HCT116 (cell line): ENCODE measurements at regions not wholly inside any gene's neighbourhood (a gene's known extent, or its start where the extent isn't known, plus 50 kb on each side); places are given as distances from the start of the nearest gene placed in this dataset.

Source experiments
- ATAC-seq: fragments of 200-7000 bp; cut with Tn5 transposase; 2 replicates; pipeline ENCODE4 v1.9.1; 2020; ENCODE audit warnings: mild to moderate bottlenecking, moderate library complexity
- BruUV-seq: library from RNA; stranded (reverse); fragments of 400-500 nt; replicated peaks from 2 replicates; lab custom pipeline; 2021; lab: Mats Ljungman, UMichigan
- CTCF ChIA-PET: fragments of 300-600 bp; sonication (Branson Sonifier 250); formaldehyde crosslinking; loops from one replicate; lab custom pipeline; 2021; ENCODE audit warnings: antibody characterized with exemption; lab: Charles Lee
- POLR2A ChIA-PET: fragments of 300-600, 350-600 bp; sonication (Branson Sonifier 250); formaldehyde crosslinking; loops from one replicate; lab custom pipeline; 2021; ENCODE audit warnings: antibody characterized with exemption; lab: Charles Lee
- RAD21 ChIA-PET, 2 experiments: fragments of 300-600 bp; sonication (Branson Sonifier 250); formaldehyde crosslinking; loops; one replicate each; lab custom pipeline; 2023; ENCODE audit warnings: low total read pairs in 2 of 2; ENCODE audit not compliant: uncharacterized antibody in 2 of 2, unreplicated experiment in 2 of 2, low non-redundant PET in 1 of 2; lab: Charles Lee
- DNase-seq: peaks from one replicate; pipeline ENCODE4 v3.0.0-alpha.2; 2010; ENCODE audit warnings: low read depth, low spot score
- H2AFZ ChIP-seq: fragments of 200-600 bp; shearing (Covaris generic), sonication (generic); 2 replicates; pipeline ENCODE4 v1.6.1; 2017; ENCODE audit warnings: low read depth, mixed run types, mixed read lengths, antibody characterized with exemption, low read length; ENCODE audit not compliant: poor library complexity, severe bottlenecking
- H3K27ac ChIP-seq: 2 replicates; pipeline ENCODE4 v1.5.1; 2012; ENCODE audit warnings: low read depth, low read length
- H3K27me3 ChIP-seq: fragments of 200-600 bp; sonication (generic); 2 replicates; pipeline ENCODE4 v1.6.1; 2016; ENCODE audit warnings: mixed run types, low read length, mixed read lengths; ENCODE audit not compliant: insufficient read depth
- H3K36me3 ChIP-seq, 2 experiments: fragments of 200-500 bp in 1 of 2; fragments of 200-600 bp in 1 of 2; sonication (Bioruptor generic) in 1 of 2; sonication (generic) in 1 of 2; 2 replicates each; pipeline versions ENCODE4 v1.5.1 to v1.6.1; 2014 to 2016; ENCODE audit warnings: low read length in 2 of 2, inconsistent platforms in 1 of 2, mixed read lengths in 1 of 2, mixed run types in 1 of 2; ENCODE audit not compliant: insufficient read depth in 2 of 2, control insufficient read depth in 1 of 2
- H3K4me1 ChIP-seq, 2 experiments: fragments of 200-600 bp in 1 of 2; sonication (generic) in 1 of 2; 2 replicates each; pipeline versions ENCODE4 v1.5.1 to v1.6.1; 2012 to 2017; ENCODE audit warnings: low read length in 2 of 2, inconsistent platforms in 1 of 2, mild to moderate bottlenecking in 1 of 2, mixed read lengths in 1 of 2, mixed run types in 1 of 2, moderate library complexity in 1 of 2; ENCODE audit not compliant: insufficient read depth in 2 of 2, control insufficient read depth in 1 of 2
- H3K4me2 ChIP-seq: fragments of 200-600 bp; sonication (generic); 2 replicates; pipeline ENCODE4 v1.6.1; 2017; ENCODE audit warnings: mixed run types, low read length, mixed read lengths
- H3K4me3 ChIP-seq, 2 experiments: fragments of 200-600 bp in 1 of 2; sonication (generic) in 1 of 2; replicated peaks in 1 of 2; 2 replicates each; pipeline ENCODE4 v1.5.1; 2011 to 2016; ENCODE audit warnings: low read length in 2 of 2, control low read depth in 1 of 2, low read depth in 1 of 2, mild to moderate bottlenecking in 1 of 2, mixed read lengths in 1 of 2, mixed run types in 1 of 2
- H3K79me2 ChIP-seq: fragments of 200-600 bp; sonication (generic); 2 replicates; pipeline ENCODE4 v1.6.1; 2017; ENCODE audit warnings: mild to moderate bottlenecking, mixed run types, low read length, moderate library complexity, mixed read lengths; ENCODE audit not compliant: insufficient read depth
- H3K9ac ChIP-seq: fragments of 200-600 bp; sonication (generic); 2 replicates; pipeline ENCODE4 v1.6.1; 2016; ENCODE audit warnings: low read length, mixed read lengths
- H3K9me2 ChIP-seq: fragments of 200-600 bp; sonication (generic), shearing (Covaris generic); 2 replicates; pipeline ENCODE4 v1.6.1; 2017; ENCODE audit warnings: mixed run types, mild to moderate bottlenecking, moderate library complexity; ENCODE audit not compliant: insufficient read depth
- H3K9me3 ChIP-seq, 2 experiments: fragments of 200-500 bp in 1 of 2; fragments of 200-600 bp in 1 of 2; sonication (Bioruptor generic) in 1 of 2; sonication (generic) in 1 of 2; 2 replicates each; pipeline ENCODE4 v1.6.1; 2014 to 2017; ENCODE audit warnings: low read length in 2 of 2, mixed read lengths in 2 of 2, inconsistent platforms in 1 of 2, low read depth in 1 of 2, mild to moderate bottlenecking in 1 of 2, mixed run types in 1 of 2, moderate library complexity in 1 of 2; ENCODE audit not compliant: control insufficient read depth in 1 of 2, insufficient read depth in 1 of 2
- H4K20me1 ChIP-seq: fragments of 200-600 bp; sonication (generic), shearing (Covaris generic); 2 replicates; pipeline ENCODE4 v1.6.1; 2017; ENCODE audit warnings: mixed run types, mild to moderate bottlenecking, moderate library complexity; ENCODE audit not compliant: insufficient read depth
- EZH2phosphoT487 ChIP-seq: fragments of 200-600 bp; IDR thresholded peaks from 2 replicates; pipeline ENCODE4 v1.6.1; 2018; ENCODE audit warnings: antibody characterized with exemption, borderline replicate concordance
- SIN3A ChIP-seq: IDR thresholded peaks from 2 replicates; pipeline ENCODE4 v1.6.1; 2012; ENCODE audit warnings: low read depth
- SP1 ChIP-seq: IDR thresholded peaks from 2 replicates; pipeline ENCODE4 v1.6.1; 2012; ENCODE audit warnings: low read depth
- ZFX ChIP-seq: fragments of 450-650 bp; IDR thresholded peaks from 2 replicates; pipeline ENCODE4 v1.6.1; 2017
- intact Hi-C: fragments of 100-400 bp; cut with micrococcal nuclease; formaldehyde crosslinking; loops from 2 replicates; pipeline ENCODE4 v1.10.0; 2022
- TF ChIP-seq, protein P1 (sequence below), 3 experiments: fragments of 200-600 bp in 1 of 3; sonication (generic) in 1 of 3; IDR thresholded peaks in 2 of 3; conservative IDR thresholded peaks in 1 of 3; 2 replicates each; pipeline ENCODE4 v1.5.1; 2012 to 2017; ENCODE audit warnings: low read depth in 2 of 3, low read length in 2 of 3, antibody characterized with exemption in 1 of 3, borderline replicate concordance in 1 of 3, control low read depth in 1 of 3, mild to moderate bottlenecking in 1 of 3, mixed read lengths in 1 of 3, mixed run types in 1 of 3, moderate library complexity in 1 of 3; ENCODE audit not compliant: insufficient read depth in 1 of 3
- TF ChIP-seq, protein P2 (sequence below): IDR thresholded peaks from 2 replicates; pipeline ENCODE4 v1.6.1; 2011; ENCODE audit warnings: mild to moderate bottlenecking, low read length, moderate library complexity; ENCODE audit not compliant: insufficient replicate concordance; ENCODE audit errors: extremely low read depth
- TF ChIP-seq, protein P3 (sequence below): IDR thresholded peaks from 2 replicates; pipeline ENCODE4 v1.6.1; 2012; ENCODE audit warnings: low read depth

DNA sequence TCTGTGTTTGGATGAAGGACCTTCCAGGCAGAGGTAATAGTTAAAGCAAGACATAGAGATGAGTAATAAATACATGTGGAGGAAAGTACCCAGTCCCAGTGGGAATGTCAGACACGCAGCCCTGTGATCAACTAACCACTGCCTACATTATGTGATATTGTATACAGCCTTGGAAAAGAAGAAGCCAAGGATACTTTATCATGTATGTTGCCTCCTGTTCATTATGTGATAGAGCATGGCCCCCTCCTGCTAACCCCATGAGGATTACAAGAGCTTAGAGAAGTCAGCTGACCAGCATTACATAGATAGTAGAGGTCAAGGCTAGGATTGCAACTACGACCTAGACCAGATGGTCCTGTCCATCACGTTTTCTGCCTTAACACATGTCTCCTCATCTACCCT is 497.0 kb upstream of the TNC start (continued):
- TF ChIP-seq, protein P1, sequence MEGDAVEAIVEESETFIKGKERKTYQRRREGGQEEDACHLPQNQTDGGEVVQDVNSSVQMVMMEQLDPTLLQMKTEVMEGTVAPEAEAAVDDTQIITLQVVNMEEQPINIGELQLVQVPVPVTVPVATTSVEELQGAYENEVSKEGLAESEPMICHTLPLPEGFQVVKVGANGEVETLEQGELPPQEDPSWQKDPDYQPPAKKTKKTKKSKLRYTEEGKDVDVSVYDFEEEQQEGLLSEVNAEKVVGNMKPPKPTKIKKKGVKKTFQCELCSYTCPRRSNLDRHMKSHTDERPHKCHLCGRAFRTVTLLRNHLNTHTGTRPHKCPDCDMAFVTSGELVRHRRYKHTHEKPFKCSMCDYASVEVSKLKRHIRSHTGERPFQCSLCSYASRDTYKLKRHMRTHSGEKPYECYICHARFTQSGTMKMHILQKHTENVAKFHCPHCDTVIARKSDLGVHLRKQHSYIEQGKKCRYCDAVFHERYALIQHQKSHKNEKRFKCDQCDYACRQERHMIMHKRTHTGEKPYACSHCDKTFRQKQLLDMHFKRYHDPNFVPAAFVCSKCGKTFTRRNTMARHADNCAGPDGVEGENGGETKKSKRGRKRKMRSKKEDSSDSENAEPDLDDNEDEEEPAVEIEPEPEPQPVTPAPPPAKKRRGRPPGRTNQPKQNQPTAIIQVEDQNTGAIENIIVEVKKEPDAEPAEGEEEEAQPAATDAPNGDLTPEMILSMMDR (IDR thresholded peaks at IDR 0.05 in 2 of 3, conservative IDR thresholded peaks at IDR 0.05 in 1 of 3; ENCODE audit: borderline replicate concordance in 1 of 3, insufficient read depth in 1 of 3, low read depth in 2 of 3, low read length in 2 of 3) = no peak
- TF ChIP-seq EZH2phosphoT487 (no peak), ZFX (no peak), SP1 (no peak)

DNA sequence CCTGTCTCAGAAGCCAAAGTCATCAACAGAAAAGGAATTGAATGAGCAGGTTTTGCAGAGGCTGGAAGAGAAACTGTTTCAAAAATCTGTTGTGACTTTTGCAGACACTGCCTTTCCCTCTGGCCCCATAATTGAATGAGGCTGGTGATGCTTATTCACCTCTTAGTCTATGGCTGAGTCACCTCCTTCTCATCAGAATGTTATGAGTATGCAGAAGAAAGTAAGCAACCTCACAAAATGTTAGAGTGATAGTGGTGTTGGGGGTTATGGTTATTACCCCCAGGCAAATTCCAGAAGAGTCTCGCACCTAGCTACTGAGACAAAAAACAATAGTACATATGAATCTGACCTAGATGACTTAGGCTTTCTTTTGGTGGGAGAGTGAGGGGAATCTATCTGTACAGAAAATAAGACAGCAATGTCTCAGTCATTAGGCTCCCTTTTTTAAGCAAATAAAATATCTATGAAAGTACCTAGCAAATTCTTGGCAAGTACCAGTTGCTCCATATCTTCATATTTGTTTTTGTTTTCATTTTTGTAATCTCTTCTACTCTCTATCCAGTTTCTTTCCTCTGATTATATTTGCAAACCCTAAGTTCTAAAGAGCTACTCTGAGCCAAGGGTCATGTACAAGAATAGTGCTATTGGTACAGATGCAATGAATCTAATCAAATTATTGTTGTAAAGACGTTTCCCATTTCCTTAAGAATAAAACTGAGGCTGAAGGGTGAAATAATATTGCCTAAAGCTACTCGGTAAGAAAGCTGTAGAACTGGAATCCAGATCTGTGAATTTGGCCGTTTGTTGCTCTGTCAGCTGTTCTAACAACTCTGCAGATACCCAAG is 498.1 kb upstream of the TNC start:
- no peaks in the 10 kb centered on the region for H3K79me2 ChIP-seq
- CTCF ChIA-PET = no interaction called here
- BruUV-seq = no TSS peak
- POLR2A ChIA-PET = no interaction called here
- no peaks in the 10 kb centered on the region; a peak in 1 of 4 replicates for H3K36me3 ChIP-seq
- RAD21 ChIA-PET = no interaction called here
- no peaks in the 10 kb centered on the region for H3K9me2 ChIP-seq
- peaks cover 33% of the 10 kb centered on the region; the same call in 1 of the 2 replicates for H3K27me3 ChIP-seq
- H3K27ac ChIP-seq = no peak overlapping the region
- H3K9me3 ChIP-seq = no peaks in the 10 kb centered on the region
- H3K4me1 ChIP-seq = no peaks in the 10 kb centered on the region
- H2AFZ ChIP-seq = no peak overlapping the region
- no peak overlapping the region for H3K4me3 ChIP-seq
- TF ChIP-seq, protein P2, sequence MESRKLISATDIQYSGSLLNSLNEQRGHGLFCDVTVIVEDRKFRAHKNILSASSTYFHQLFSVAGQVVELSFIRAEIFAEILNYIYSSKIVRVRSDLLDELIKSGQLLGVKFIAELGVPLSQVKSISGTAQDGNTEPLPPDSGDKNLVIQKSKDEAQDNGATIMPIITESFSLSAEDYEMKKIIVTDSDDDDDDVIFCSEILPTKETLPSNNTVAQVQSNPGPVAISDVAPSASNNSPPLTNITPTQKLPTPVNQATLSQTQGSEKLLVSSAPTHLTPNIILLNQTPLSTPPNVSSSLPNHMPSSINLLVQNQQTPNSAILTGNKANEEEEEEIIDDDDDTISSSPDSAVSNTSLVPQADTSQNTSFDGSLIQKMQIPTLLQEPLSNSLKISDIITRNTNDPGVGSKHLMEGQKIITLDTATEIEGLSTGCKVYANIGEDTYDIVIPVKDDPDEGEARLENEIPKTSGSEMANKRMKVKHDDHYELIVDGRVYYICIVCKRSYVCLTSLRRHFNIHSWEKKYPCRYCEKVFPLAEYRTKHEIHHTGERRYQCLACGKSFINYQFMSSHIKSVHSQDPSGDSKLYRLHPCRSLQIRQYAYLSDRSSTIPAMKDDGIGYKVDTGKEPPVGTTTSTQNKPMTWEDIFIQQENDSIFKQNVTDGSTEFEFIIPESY = no peak
- TF ChIP-seq, protein P3, sequence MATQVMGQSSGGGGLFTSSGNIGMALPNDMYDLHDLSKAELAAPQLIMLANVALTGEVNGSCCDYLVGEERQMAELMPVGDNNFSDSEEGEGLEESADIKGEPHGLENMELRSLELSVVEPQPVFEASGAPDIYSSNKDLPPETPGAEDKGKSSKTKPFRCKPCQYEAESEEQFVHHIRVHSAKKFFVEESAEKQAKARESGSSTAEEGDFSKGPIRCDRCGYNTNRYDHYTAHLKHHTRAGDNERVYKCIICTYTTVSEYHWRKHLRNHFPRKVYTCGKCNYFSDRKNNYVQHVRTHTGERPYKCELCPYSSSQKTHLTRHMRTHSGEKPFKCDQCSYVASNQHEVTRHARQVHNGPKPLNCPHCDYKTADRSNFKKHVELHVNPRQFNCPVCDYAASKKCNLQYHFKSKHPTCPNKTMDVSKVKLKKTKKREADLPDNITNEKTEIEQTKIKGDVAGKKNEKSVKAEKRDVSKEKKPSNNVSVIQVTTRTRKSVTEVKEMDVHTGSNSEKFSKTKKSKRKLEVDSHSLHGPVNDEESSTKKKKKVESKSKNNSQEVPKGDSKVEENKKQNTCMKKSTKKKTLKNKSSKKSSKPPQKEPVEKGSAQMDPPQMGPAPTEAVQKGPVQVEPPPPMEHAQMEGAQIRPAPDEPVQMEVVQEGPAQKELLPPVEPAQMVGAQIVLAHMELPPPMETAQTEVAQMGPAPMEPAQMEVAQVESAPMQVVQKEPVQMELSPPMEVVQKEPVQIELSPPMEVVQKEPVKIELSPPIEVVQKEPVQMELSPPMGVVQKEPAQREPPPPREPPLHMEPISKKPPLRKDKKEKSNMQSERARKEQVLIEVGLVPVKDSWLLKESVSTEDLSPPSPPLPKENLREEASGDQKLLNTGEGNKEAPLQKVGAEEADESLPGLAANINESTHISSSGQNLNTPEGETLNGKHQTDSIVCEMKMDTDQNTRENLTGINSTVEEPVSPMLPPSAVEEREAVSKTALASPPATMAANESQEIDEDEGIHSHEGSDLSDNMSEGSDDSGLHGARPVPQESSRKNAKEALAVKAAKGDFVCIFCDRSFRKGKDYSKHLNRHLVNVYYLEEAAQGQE = no peak
- no peak for TF ChIP-seq SIN3A
- H3K9ac ChIP-seq = no peak overlapping the region
- no peak for DNase-seq
- H3K4me2 ChIP-seq = no peak overlapping the region
- intact Hi-C loops = no loop called here
- H4K20me1 ChIP-seq = no peaks in the 10 kb centered on the region
- no peak for ATAC-seq
